Gastrocnemius medialis (tissue), 4 donors: ENCODE measurements at regions not wholly inside any gene's neighbourhood (a gene's known extent, or its start where the extent isn't known, plus 50 kb on each side); places are given as distances from the start of the nearest gene placed in this dataset.

Experiments
- ATAC-seq, 2 donors: fragments of 150-250 bp; one replicate each; pipeline ENCODE4 v1.9.1; 2016
- DNase-seq, 2 donors: peaks; one replicate each; pipeline ENCODE4 v3.0.0-alpha.2; 2019
- H3K27ac ChIP-seq, 4 donors: fragments of 200-600 bp; sonication (generic); 1 replicate in 1 of 4; 2 replicates in 3 of 4; pipeline ENCODE4 v1.5.1; 2016 to 2018; ENCODE audit warnings: mild to moderate bottlenecking in 2 of 4, moderate library complexity in 1 of 4
- H3K27me3 ChIP-seq, 3 donors: fragments of 200-600 bp; sonication (generic) in 2 of 3; 1 replicate in 1 of 3; 2 replicates in 2 of 3; pipeline versions ENCODE4 v1.5.1 to v1.6.0; 2016 to 2019; ENCODE audit warnings: mild to moderate bottlenecking in 1 of 3, moderate library complexity in 1 of 3
- H3K36me3 ChIP-seq, 2 donors: fragments of 200-600 bp; sonication (generic) in 1 of 2; one replicate each; pipeline ENCODE4 v1.5.1; 2017 to 2018
- H3K4me1 ChIP-seq, 2 donors: fragments of 200-600 bp; sonication (generic) in 1 of 2; one replicate each; pipeline ENCODE4 v1.5.1; 2016 to 2017; ENCODE audit warnings: mild to moderate bottlenecking in 2 of 2
- H3K4me3 ChIP-seq, 4 donors: fragments of 200-600 bp; sonication (generic) in 3 of 4; 1 replicate in 1 of 4; 2 replicates in 3 of 4; pipeline ENCODE4 v1.5.1; 2016 to 2019; ENCODE audit warnings: mild to moderate bottlenecking in 2 of 4
- H3K9me3 ChIP-seq, 3 donors: fragments of 200-600 bp; sonication (generic) in 2 of 3; 1 replicate in 1 of 3; 2 replicates in 2 of 3; pipeline ENCODE4 v1.5.1; 2016 to 2019
- POLR2A ChIP-seq, 2 donors: fragments of 450-650 bp; IDR thresholded peaks; one replicate each; pipeline ENCODE4 v1.6.1; 2017; ENCODE audit warnings: antibody characterized with exemption in 2 of 2, mild to moderate bottlenecking in 2 of 2, moderate library complexity in 2 of 2
- in situ Hi-C, 4 donors: fragments of 200-750 bp; cut with MboI; loops; one replicate each; pipeline versions ENCODE4 v1.15.0 to v1.8.0; 2017; ENCODE audit warnings: low sequenced_read_pairs in 4 of 4
- intact Hi-C: fragments of 100-400 bp; cut with DNase I; formaldehyde crosslinking; loops from one replicate; pipeline ENCODE4 v1.15.1; 2023; ENCODE audit warnings: low total_unique reads
- TF ChIP-seq, protein P1 (sequence below), 5 experiments: fragments of 450-650 bp in 3 of 5; fragments of 200-600 bp in 2 of 5; sonication (generic) in 2 of 5; IDR thresholded peaks in 4 of 5; conservative IDR thresholded peaks in 1 of 5; 1 replicate in 4 of 5; 2 replicates in 1 of 5; pipeline ENCODE4 v1.5.1; 2016 to 2019; ENCODE audit warnings: antibody characterized with exemption in 5 of 5, mild to moderate bottlenecking in 3 of 5, moderate library complexity in 3 of 5

- H3K36me3 ChIP-seq = no peaks in the 10 kb centered on the region
- H3K27ac ChIP-seq = no peak overlapping the region
- no peaks in the 10 kb centered on the region for H3K27me3 ChIP-seq
- no peaks in the 10 kb centered on the region for H3K9me3 ChIP-seq
- intact Hi-C loops = no loop called here
- no peak for TF ChIP-seq POLR2A (IDR thresholded peaks at IDR 0.05)
- TF ChIP-seq, protein P1, sequence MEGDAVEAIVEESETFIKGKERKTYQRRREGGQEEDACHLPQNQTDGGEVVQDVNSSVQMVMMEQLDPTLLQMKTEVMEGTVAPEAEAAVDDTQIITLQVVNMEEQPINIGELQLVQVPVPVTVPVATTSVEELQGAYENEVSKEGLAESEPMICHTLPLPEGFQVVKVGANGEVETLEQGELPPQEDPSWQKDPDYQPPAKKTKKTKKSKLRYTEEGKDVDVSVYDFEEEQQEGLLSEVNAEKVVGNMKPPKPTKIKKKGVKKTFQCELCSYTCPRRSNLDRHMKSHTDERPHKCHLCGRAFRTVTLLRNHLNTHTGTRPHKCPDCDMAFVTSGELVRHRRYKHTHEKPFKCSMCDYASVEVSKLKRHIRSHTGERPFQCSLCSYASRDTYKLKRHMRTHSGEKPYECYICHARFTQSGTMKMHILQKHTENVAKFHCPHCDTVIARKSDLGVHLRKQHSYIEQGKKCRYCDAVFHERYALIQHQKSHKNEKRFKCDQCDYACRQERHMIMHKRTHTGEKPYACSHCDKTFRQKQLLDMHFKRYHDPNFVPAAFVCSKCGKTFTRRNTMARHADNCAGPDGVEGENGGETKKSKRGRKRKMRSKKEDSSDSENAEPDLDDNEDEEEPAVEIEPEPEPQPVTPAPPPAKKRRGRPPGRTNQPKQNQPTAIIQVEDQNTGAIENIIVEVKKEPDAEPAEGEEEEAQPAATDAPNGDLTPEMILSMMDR (IDR thresholded peaks at IDR 0.05 in 4 of 5, conservative IDR thresholded peaks at IDR 0.05 in 1 of 5) = no peak
- no peak overlapping the region for H3K4me3 ChIP-seq
- ATAC-seq (no peak), DNase-seq (no peak)
- no peaks in the 10 kb centered on the region for H3K4me1 ChIP-seq
- in situ Hi-C loops = no loop called here
Observed at GRCh38 chr3:181274025-181274424, 284.5 kb upstream of the DNAJC19 start.

DNA sequence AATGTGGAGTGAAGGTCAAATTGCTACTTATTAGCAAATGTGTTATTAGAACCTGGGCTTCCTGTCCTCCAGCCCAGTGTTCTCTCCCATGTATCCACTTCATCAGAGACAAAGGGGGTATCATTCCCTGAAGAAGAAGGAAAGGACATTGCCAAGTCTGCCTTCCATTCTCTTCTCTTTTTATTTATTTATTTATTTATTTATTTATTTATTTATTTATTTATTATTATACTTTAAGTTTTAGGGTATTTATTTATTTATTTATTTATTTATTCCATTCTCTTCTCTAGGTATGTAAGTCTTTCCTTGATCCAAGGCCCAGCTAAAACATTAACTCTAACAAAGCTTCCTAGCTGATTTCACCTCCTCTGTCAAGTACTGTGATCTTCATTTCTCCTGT is 277.8 kb upstream of the DNAJC19 start:
- intact Hi-C loops (no loop called here), in situ Hi-C loops (no loop called here)
- H3K4me3 ChIP-seq = no peak overlapping the region
- H3K27ac ChIP-seq = no peak overlapping the region
- ATAC-seq (no peak), DNase-seq (no peak)
- H3K9me3 ChIP-seq = no peaks in the 10 kb centered on the region
- H3K27me3 ChIP-seq = no peaks in the 10 kb centered on the region
- no peaks in the 10 kb centered on the region for H3K36me3 ChIP-seq
- no peaks in the 10 kb centered on the region for H3K4me1 ChIP-seq
- TF ChIP-seq, protein P1 (IDR thresholded peaks at IDR 0.05 in 4 of 5, conservative IDR thresholded peaks at IDR 0.05 in 1 of 5) = no peak
- no peak for TF ChIP-seq POLR2A (IDR thresholded peaks at IDR 0.05)

- ATAC-seq = no peak
- Histone ChIP-seq H3K4me1 (no peaks in the 10 kb centered on the region), H3K4me3 (peak overlapping the region in 3 of 4 donors; percentile 6 to 40 (median 15)), H3K27me3 (no peaks in the 10 kb centered on the region), H3K27ac (no peak overlapping the region), H3K36me3 (no peaks in the 10 kb centered on the region), H3K9me3 (no peaks in the 10 kb centered on the region)
- intact Hi-C loops (no loop called here), in situ Hi-C loops (no loop called here)
- DNase-seq = no peak
- TF ChIP-seq, protein P1 (IDR thresholded peaks at IDR 0.05 in 4 of 5, conservative IDR thresholded peaks at IDR 0.05 in 1 of 5) = no peak
- TF ChIP-seq POLR2A (IDR thresholded peaks at IDR 0.05) = no peak
Observed at GRCh38 chr3:181265750-181266333, 276.3 kb upstream of the DNAJC19 start.

- Histone ChIP-seq H3K9me3 (no peaks in the 10 kb centered on the region), H3K4me3 (no peak overlapping the region), H3K36me3 (no peaks in the 10 kb centered on the region), H3K27ac (no peak overlapping the region), H3K27me3 (no peaks in the 10 kb centered on the region), H3K4me1 (no peaks in the 10 kb centered on the region)
- intact Hi-C loops = no loop called here
- DNase-seq = no peak
- TF ChIP-seq POLR2A (IDR thresholded peaks at IDR 0.05) = no peak
- ATAC-seq = no peak
- in situ Hi-C loops = no loop called here
Observed at GRCh38 chr3:181264486-181264885, 274.9 kb upstream of the DNAJC19 start.

- in situ Hi-C loops (no loop called here), intact Hi-C loops (no loop called here)
- H3K9me3 ChIP-seq = no peaks in the 10 kb centered on the region
- no peak for ATAC-seq
- H3K27me3 ChIP-seq = no peaks in the 10 kb centered on the region
- H3K4me1 ChIP-seq = peaks cover 0 to 5% of the 10 kb centered on the region in 2 donors
- DNase-seq = no peak
- H3K27ac ChIP-seq = no peak overlapping the region
- no peak for TF ChIP-seq POLR2A (IDR thresholded peaks at IDR 0.05)
- TF ChIP-seq, protein P1 (IDR thresholded peaks at IDR 0.05 in 4 of 5, conservative IDR thresholded peaks at IDR 0.05 in 1 of 5) = no peak
- no peak overlapping the region for H3K4me3 ChIP-seq
- no peaks in the 10 kb centered on the region for H3K36me3 ChIP-seq
Observed at GRCh38 chr3:181253796-181254195, 264.3 kb upstream of the DNAJC19 start.
